Sigmoid colon (tissue), 4 donors: ENCODE measurements at regions not wholly inside any gene's neighbourhood (a gene's known extent, or its start where the extent isn't known, plus 50 kb on each side); places are given as distances from the start of the nearest gene placed in this dataset.

Experiments
- CTCF ChIP-seq, 4 experiments: fragments of 450-650 bp in 3 of 4; fragments of 200-600 bp in 1 of 4; IDR thresholded peaks; one replicate each; pipeline ENCODE4 v1.5.1; 2016 to 2019; ENCODE audit warnings: antibody characterized with exemption in 4 of 4, mild to moderate bottlenecking in 3 of 4, moderate library complexity in 2 of 4
- EP300 ChIP-seq, 4 donors: sonication (generic); formaldehyde crosslinking; IDR thresholded peaks; one replicate each; pipeline ENCODE4 v1.6.1; 2017; ENCODE audit warnings: antibody characterized with exemption in 4 of 4
- POLR2A ChIP-seq, 2 donors: fragments of 450-650 bp; IDR thresholded peaks; one replicate each; pipeline ENCODE4 v1.6.1; 2016; ENCODE audit warnings: antibody characterized with exemption in 2 of 2, mild to moderate bottlenecking in 2 of 2, moderate library complexity in 2 of 2
- POLR2AphosphoS5 ChIP-seq, 4 donors: sonication (generic); formaldehyde crosslinking; IDR thresholded peaks; one replicate each; pipeline ENCODE4 v1.6.1; 2017; ENCODE audit warnings: antibody characterized with exemption in 4 of 4

- no peak for TF ChIP-seq CTCF (IDR thresholded peaks at IDR 0.05)
- TF ChIP-seq POLR2A (IDR thresholded peaks at IDR 0.05) = no peak
- no peak for TF ChIP-seq POLR2AphosphoS5 (IDR thresholded peaks at IDR 0.05)
- TF ChIP-seq EP300 (IDR thresholded peaks at IDR 0.05) = no peak
Observed at GRCh38 chr6:144885817-144886216, 600.7 kb downstream of the UTRN start.
